ENCODE measurements at regions not wholly inside any gene's neighbourhood (a gene's known extent, or its start where the extent isn't known, plus 50 kb on each side); places are given as distances from the start of the nearest gene placed in this dataset.

DNA sequence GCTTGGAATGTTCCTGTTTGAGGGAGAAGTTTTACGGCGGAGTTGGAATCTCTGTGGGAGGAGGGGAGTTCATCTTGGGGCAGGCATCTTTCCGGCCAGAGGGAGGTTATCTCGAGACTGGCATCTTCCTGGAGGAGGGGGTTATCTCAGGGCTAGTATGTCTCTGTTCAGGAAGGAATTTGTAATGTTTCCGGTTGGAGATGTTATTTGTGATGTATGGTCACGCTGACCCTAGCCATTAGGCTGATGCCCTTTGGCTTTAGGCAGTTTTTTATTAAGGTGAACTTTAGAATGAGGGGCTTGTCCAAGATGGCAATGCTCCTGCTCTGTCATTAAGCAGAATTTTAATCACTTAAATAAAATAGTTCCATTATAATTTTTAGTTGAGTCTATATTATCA, 449.7 kb downstream of the PCDH10 start:
- no peaks in the 10 kb centered on the region for H3K27me3 ChIP-seq
- intact Hi-C loops (cut with DNase I) = no loop called here
- no peak overlapping the region for H3K4me3 ChIP-seq
- no peak overlapping the region for H3K27ac ChIP-seq
- H3K36me3 ChIP-seq (replicated peaks in 1 of 2) = no peaks in the 10 kb centered on the region
- H3K9me3 ChIP-seq (replicated peaks in 1 of 3) = no peaks in the 10 kb centered on the region
- WGBS, 4 donors = 31 to 58% (median 41%) methylated on average over 6 of the region's 6 CpGs
- DNase-seq = no peak
- peaks cover 0 to 4% of the 10 kb centered on the region in 2 donors for H3K4me1 ChIP-seq (replicated peaks in 1 of 2)
- no peak for TF ChIP-seq POLR2A (IDR thresholded peaks at IDR 0.05)
- TF ChIP-seq, protein P1, sequence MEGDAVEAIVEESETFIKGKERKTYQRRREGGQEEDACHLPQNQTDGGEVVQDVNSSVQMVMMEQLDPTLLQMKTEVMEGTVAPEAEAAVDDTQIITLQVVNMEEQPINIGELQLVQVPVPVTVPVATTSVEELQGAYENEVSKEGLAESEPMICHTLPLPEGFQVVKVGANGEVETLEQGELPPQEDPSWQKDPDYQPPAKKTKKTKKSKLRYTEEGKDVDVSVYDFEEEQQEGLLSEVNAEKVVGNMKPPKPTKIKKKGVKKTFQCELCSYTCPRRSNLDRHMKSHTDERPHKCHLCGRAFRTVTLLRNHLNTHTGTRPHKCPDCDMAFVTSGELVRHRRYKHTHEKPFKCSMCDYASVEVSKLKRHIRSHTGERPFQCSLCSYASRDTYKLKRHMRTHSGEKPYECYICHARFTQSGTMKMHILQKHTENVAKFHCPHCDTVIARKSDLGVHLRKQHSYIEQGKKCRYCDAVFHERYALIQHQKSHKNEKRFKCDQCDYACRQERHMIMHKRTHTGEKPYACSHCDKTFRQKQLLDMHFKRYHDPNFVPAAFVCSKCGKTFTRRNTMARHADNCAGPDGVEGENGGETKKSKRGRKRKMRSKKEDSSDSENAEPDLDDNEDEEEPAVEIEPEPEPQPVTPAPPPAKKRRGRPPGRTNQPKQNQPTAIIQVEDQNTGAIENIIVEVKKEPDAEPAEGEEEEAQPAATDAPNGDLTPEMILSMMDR (IDR thresholded peaks at IDR 0.05) = no peak

DNA sequence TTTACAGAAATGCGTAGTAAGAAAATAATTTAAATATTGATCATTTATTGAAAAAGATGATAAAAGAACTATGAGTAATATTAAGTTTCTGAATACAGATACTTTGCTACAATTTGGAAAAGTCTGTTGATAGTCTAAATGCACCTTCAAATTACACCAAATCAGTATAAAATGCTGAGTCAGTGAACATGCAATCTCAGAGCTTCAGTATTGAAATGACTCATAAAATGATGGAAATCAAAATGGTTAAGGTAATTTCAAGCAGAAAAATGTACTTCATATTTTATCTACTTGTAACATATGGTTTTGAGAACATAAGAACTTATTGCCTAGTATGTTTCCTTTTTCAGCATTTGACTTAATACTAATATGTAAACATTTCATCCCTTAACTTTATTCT, 448.2 kb downstream of the PCDH10 start:
- no peaks in the 10 kb centered on the region for H3K36me3 ChIP-seq (replicated peaks in 1 of 2)
- 92 to 97% (median 94%) methylated on average over 1 of the region's 1 CpG for WGBS, 4 donors
- H3K27me3 ChIP-seq = no peaks in the 10 kb centered on the region
- intact Hi-C loops (cut with DNase I) = no loop called here
- DNase-seq = no peak
- no peak overlapping the region for H3K27ac ChIP-seq
- H3K9me3 ChIP-seq (replicated peaks in 1 of 3) = no peaks in the 10 kb centered on the region
- TF ChIP-seq, protein P1 (IDR thresholded peaks at IDR 0.05) = no peak
- TF ChIP-seq POLR2A (IDR thresholded peaks at IDR 0.05) = no peak
- no peak overlapping the region for H3K4me3 ChIP-seq
- H3K4me1 ChIP-seq (replicated peaks in 1 of 2) = peaks cover 0 to 4% of the 10 kb centered on the region in 2 donors

DNA sequence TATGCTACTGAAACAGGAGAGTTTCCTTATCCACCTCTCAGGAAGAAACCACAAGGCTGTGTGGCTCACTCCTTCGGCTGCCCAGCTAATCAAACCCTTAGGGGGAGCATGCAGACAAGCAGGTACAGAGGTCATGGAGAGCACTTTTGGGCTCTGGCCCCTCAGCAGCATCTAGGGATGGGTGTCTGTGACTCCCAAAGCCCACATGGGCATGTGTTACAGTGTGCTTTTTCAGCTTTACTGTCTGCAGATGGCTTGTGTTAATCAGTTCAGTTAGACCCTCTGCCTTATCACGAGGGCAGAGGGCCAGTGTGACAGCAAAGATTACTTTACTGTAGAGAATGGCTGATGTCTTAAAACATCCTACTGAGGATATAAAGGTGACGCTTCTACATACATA, 447.4 kb downstream of the PCDH10 start:
- no peaks in the 10 kb centered on the region for H3K27me3 ChIP-seq
- H3K27ac ChIP-seq = no peak overlapping the region
- peaks cover 0 to 4% of the 10 kb centered on the region in 2 donors for H3K4me1 ChIP-seq (replicated peaks in 1 of 2)
- no peak overlapping the region for H3K4me3 ChIP-seq
- TF ChIP-seq, protein P1 (IDR thresholded peaks at IDR 0.05) = no peak
- no peak for TF ChIP-seq POLR2A (IDR thresholded peaks at IDR 0.05)
- no peaks in the 10 kb centered on the region for H3K36me3 ChIP-seq (replicated peaks in 1 of 2)
- DNase-seq = no peak
- H3K9me3 ChIP-seq (replicated peaks in 1 of 3) = no peaks in the 10 kb centered on the region
- 63 to 72% (median 65%) methylated on average over 2 to 3 of the region's 3 CpGs for WGBS, 4 donors
- intact Hi-C loops (cut with DNase I) = no loop called here

DNA sequence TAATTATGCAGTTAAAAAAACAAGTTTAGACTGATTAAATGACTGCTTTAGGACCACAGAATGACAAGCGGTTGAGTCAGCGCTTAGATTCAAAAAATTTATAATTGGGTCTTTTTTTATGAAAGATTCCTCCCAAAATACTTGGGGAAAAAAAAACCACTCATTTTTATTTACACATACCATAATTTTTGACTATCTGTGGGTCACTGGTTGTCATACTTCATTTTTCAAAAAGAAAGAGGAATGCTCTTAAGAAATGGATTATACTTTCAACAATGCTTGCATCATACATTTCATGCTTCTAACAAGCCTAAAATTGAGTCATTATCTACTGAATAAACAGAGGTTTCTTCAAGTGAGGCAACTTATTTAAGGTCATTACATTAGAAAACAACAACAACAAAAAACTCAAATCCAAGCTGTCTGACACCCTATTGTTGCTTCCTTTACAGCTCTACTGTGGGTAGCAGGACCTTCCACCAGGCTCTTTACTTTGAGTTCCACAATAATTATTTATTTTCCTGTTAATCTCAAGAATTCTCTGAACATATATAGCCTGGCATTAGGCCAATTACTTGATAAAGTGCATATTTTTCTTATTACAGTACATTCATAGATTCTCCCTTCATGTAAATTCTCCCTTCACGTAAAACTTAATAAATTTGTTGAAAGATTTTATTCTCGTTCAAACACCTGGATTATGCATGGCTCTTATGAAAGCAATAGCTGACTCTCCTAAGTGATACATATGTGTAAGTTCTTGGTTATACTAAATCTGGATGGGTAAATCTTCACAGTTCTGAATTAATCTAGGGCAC, 445.5 kb downstream of the PCDH10 start:
- Histone ChIP-seq H3K9me3 (replicated peaks in 1 of 3) (no peaks in the 10 kb centered on the region), H3K27ac (no peak overlapping the region), H3K27me3 (no peaks in the 10 kb centered on the region), H3K4me1 (replicated peaks in 1 of 2) (peaks cover 0 to 4% of the 10 kb centered on the region in 2 donors), H3K36me3 (replicated peaks in 1 of 2) (no peaks in the 10 kb centered on the region), H3K4me3 (no peak overlapping the region)
- intact Hi-C loops (cut with DNase I) = no loop called here
- no peak for TF ChIP-seq POLR2A (IDR thresholded peaks at IDR 0.05)
- TF ChIP-seq, protein P1 (IDR thresholded peaks at IDR 0.05) = no peak
- no peak for DNase-seq
- 76 to 91% (median 81%) methylated on average over 4 of the region's 4 CpGs for WGBS, 4 donors

Data from adrenal gland (tissue), 9 donors.